ENCODE measurements at regions not wholly inside any gene's neighbourhood (a gene's known extent, or its start where the extent isn't known, plus 50 kb on each side); places are given as distances from the start of the nearest gene placed in this dataset.

DNA sequence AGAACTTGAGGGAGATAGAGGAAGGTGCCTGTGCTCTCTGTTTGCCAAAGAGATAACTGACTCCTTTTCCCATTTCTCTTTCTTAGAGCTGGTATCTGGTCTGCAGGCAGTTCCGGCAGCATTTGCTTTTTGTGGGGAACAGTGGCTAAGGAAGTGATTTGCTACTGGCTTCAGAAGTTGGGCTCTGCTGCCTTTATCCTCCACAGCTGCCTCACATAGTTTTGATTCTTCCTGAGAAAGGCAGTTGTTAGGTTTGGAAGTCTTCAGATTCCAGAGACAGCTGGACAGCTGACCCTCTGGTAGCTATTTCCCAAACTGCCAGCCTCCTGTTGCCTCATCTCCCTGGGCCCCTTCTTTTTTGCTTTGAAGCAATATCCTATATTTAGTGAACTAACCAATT is 62.6 kb upstream of the MACF1 start:
- no peak for DNase-seq

DNA sequence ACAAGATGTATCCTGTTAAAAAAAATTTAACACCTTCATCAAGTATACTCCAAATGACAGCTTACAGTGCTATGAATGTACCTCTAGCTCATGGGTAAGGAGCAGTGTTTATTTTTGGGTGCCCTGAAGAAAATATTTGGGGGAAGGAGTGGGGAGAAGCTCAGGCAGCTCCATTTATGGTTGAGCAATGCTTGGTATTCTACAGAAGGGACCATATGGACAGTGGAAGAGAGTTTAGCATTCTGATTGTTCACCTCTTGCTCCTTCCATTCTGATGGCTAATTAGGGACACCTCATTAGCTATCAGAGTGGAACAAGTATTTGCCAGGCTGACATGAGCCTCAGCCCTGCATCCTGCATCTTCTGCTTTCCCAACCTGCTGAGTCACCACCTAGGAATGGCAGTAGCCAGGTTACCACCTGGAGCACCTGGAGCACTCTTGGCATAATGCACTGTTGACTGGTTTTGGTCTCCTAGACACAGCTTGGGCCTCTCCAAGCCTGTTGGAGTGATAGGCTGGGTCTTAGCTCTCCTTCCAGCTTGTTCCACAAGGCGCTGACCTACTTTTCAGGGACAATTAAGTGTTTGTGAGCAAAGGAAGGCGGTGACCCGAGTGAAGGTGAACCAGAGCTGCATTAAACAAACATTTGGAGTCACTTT is 62.0 kb upstream of the MACF1 start:
- DNase-seq = no peak

DNA sequence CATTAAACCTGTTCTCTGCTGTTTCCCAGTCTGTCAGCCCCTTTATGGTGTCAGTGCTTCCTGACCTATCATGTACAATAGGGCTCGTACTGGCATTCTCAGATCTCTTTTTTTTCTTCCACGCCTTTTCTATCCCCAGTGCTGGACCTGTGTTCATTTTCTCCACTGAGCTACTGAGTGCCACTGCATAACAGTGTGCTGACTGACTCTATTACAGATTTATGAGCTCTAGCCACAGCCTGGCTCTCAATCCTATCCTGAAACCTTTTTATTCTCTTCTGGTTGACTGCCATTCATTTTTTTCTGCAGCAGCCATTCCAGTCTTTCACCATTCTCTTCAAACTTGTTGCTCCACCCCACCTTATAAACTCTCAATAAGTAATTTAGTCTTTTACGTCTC is 59.6 kb upstream of the MACF1 start:
- no peak for DNase-seq

DNA sequence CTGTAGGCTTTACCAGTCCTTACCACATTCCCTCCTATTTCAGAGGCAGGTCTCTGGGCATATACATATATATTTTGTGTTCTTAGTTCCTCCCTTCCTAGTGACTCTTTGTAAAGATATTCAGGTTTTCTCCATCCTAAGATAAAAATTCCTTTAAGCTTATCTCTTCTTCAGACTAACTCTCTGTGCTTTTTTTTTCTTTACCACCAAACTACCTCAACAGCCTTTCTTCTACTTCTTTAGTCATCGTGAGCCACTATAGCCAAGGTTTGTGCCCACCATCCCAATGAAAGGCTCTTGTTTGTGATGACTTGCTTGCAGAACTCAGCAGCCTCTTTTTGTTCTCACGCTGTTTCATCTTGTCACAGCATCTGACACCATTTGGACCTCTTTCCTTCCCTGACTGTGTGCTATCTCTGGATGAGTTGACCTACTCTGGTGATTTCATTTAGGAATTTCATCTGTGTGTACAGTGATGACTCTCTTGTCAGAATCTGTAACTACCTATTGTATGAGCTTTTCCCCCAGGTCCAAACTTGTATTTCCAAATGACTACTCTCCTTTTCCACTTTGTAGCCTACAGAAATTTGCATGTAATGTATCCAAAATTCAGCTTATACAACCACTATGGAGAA is 59.0 kb upstream of the MACF1 start:
- DNase-seq = no peak

DNA sequence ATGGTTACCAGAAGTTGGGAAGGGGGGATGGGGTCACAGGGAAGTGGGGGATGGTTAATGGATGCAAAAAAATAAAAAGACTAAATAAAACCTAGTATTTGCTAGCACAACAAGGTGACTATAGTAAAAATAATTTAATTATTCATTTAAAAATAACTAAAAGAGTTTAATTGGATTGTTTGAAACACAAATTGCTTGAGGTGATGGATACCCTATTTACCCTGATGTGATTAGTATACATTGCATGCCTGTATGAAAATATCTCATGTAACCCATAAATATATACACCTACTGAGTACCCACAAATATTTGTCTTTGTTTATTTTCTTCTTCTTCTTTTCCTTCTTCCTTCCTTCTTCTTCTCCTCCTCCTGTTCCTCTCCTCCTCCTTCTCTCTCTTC is 57.8 kb upstream of the MACF1 start:
- DNase-seq = no peak

DNA sequence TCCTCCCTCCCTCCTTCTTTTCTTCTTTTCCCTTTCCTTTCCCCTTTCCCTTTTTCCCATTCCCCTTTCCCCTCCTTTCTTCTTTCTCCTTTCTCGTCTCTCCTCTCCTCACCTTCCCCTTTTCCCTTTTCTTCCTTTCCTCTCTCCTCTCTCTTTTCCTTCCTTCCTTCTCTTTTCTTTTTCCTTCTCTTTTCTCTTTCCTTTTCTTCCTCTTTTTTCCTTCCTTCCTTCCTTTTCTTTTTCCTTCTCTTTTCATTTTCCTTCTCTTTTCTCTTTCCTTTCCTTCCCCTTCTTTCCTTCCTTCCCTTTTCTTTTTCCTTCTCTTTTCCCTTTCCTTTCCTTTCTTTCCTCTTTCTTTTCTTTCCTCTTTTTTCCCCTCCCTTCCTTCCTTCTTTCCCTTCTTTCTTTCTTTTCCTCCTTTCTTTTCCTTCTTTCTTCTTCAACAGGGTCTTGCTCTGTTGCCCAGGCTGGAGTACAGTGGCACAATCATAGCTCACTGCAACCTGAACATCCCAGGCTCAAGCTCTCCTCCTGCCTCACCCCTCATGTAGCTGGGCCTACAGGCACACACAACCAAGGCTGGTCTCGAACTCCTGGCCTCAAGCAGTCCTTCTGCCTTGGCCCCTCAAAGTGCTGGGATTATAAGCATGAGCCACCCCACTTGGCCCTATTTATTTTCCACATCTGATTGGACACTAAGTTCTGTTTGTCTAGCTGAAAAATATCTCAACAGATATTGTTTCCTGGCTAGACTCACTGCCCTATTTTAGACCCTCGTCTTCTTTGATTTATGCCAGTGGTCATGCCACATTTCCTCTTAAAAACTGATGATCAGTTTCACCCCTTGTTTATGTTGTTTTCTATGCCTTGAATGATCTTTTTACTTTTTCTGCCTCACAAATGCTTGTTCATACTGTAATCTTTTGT is 57.1 kb upstream of the MACF1 start:
- DNase-seq = no peak

DNA sequence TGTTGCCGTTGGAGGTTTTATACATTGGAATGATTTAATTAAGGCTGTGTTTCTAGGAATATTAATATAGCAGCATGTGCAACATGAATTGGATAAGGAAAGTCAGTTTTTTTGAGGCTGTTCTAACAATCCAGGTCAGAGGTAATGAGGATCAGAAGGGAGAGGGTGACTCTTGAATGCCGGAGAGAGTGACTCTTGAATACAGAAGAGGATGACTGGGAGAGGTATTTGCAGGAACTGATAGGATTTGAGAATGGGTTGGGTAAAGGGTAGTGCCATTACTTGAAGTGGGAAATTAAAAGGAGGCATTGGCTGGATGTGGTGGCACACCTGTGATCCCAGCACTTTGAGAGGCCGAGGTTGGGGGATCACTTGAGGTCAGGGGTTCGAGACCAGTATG is 55.6 kb upstream of the MACF1 start:
- DNase-seq = no peak

DNA sequence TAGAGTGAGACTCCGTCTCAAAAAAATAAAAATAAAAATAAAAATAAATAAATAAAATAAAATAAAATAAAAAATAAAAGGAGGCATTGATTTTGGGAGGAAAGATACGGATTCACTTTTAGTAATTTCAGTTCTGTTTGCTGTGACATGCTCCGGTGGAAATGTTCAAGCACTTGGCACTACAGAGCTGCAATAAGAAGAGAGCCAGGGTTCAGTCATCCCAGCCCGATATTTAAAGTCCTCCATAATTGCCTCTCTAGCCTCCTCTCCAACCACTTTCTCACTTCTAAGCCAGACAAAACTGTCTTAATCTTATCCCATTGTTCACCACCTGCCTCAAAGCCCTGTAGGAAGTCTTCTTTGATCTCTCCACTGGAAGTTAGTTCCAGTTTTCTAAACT is 55.0 kb upstream of the MACF1 start:
- no peak for DNase-seq

DNA sequence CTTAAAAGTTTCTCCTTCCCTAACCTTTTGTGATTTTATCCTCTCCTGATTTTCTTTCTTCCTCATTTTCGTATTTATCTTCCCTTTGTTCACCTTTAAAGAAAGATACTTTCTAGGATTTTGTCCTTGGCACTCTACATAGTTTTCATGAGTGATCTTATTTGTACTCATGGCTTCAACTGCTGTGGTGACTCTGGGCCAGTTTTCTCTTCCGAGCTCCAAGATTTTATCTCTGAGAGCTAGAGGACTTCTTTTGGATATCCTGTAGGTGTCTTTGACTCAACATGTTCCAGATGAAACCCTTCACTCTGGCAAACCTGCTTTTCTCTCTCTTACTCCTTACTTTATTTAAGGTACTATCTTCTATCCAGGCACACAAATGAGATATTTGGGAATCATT is 53.7 kb upstream of the MACF1 start:
- DNase-seq = no peak

DNA sequence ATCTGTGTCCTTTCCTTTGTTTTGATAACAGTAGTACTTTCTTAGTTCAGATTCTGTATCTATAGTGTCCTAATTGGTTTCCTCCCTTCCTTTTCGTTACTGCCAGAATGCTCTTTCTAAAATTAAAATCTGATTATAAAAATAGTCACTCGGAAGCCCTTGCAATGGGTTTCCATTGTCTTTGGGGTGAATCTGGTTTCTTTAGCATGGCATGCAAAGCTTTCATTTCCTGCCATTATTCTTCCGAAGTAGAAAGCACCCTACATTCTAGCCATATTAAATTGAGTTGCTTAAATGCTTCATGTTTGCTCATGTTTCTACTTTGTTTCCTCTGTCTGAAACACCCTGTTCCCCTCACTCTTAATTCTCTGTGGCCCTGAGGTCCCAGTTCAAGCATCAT is 53.2 kb upstream of the MACF1 start:
- DNase-seq = no peak

DNA sequence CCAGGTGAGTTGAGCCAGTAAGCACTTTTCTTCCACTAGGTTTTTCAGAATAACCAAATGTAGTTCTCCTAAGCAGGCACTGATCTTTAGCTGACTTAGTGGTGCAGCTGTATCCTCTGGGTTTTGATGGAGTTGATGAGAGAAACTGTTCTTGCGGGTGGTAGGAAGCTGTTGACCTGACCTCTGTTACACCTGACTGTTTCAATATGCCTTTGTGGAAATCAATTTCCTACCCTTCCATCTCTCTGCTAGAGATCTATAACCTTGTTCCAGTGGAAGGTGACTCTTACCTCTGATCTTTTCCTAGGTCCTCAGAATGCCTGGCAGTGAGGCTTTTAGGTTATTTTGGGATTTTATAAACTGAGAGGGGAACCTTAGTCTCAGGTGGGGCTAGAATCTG is 51.6 kb upstream of the MACF1 start:
- no peak for DNase-seq

DNA sequence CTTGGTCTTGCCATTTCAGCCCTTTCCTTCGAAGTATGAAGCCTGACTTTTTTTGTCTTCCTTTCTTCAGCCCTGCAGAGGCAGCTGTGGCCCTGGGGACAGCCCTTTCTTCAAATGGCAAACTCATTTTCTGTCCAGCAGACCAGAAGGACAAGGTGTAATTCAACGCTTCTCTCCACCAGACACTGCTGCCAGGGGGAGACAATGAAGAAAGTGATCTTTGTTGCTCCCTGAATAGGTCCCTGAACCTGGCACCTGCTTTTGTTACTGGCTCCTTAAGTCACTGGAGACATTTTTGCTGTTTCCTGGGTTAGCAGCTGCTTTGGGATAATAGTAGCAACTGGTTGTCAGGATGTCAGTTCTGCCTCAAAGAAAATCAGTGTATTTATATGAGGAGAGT is 50.8 kb upstream of the MACF1 start:
- DNase-seq = no peak

DNA sequence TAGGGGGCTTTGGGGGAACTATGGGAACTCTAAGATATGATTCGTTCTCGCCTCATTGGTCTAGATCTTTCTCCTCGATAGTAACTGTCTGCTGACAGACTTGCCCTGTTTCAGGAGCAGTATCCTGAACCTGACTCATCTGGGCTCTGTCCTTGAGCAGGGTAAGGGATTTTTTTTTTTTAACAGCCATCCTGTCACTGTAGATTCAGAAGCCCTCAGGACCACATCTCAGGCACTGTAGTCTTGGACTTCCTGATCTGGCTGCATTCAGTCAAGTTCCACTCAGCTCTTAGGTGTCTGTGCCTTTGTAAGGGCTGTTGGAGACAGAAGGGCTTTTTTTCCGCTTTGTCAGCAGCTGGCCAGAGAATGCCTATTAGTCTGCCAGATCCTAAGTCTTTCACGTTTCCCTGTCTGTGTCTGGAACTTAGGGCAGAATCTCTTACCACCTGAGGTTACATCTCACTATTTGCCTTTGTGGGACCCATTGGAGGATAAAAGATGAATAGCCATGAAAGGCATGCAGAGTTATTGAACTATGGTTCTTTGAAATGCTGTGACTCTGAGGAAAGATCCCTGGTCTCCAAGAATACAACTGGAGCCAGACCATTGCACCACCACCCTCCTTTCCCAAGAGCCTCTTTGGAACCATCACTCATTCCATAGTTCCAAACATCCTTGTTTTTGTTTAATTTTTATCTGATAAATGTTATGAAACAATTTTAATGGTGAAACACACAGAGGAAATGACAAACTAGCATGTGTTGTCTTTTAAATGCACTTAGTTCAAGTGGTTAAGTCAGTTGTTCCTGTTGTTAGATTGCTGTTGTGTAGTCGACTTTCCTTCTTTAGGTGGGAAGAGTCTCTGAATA is 49.7 kb upstream of the MACF1 start:
- DNase-seq = no peak
